ENCODE measurements at regions not wholly inside any gene's neighbourhood (a gene's known extent, or its start where the extent isn't known, plus 50 kb on each side); places are given as distances from the start of the nearest gene placed in this dataset.
"Not testable (repeated sequence)": the region's sequence is repeated elsewhere in the genome, so short reads cannot be mapped to it uniquely, and the experiment has no call there.

DNA sequence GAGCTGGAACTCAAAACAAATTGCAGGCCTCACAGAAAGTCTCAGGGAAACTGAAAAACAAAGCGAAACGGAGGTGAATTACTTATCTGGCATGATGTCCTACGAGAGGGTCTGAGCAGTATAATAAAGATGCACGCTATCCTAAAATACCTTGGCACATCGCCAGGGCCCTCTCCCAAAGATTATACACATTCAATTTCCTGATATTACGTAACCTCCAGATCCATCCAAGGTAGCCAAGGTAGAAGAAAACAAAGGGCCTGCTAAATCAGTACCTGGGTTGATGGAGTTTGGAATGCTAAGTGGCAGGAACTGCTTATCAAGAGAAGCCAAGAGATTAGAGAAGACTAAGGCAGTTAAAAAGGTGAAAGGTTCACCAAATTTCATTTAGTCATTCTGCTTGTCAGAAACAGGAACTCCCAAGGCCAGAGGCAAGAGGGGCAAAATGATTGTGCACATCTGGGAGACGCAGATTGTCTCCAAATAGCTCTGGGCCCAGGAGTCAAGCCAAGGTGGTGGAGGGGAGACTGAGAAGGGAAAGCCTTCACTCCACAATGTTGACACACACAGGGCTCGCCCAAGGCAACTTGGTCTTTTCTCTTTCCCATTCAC lies 236.8 kb upstream of the ATP5MC3 start:
- 23 to 56% (median 48%) methylated on average over 7 to 8 of the region's 8 CpGs for WGBS, 3 donors
- Histone ChIP-seq H3K9me3 (ENCODE audit: control insufficient read depth in 2 of 2, insufficient read depth in 1 of 2, low read depth in 1 of 2, low read length in 1 of 2) (no peaks in the 10 kb centered on the region), H3K27me3 (ENCODE audit: control insufficient read depth in 3 of 3, insufficient read depth in 3 of 3, low read length in 3 of 3) (no peaks in the 10 kb centered on the region), H3K36me3 (ENCODE audit: control insufficient read depth in 3 of 3, insufficient read depth in 2 of 3, low read depth in 1 of 3, low read length in 3 of 3) (no peaks in the 10 kb centered on the region), H3K27ac (ENCODE audit: low read depth in 1 of 3, low read length in 2 of 3) (no peak overlapping the region), H3K4me1 (ENCODE audit: control insufficient read depth in 3 of 3, insufficient read depth in 2 of 3, low read depth in 1 of 3, low read length in 2 of 3) (no peaks in the 10 kb centered on the region), H3K4me3 (ENCODE audit: low read depth in 1 of 3, low read length in 3 of 3) (no peak overlapping the region)
- FAIRE-seq = no peak
- DNase-seq = peak in 1 of 2 donors; percentile 21

DNA sequence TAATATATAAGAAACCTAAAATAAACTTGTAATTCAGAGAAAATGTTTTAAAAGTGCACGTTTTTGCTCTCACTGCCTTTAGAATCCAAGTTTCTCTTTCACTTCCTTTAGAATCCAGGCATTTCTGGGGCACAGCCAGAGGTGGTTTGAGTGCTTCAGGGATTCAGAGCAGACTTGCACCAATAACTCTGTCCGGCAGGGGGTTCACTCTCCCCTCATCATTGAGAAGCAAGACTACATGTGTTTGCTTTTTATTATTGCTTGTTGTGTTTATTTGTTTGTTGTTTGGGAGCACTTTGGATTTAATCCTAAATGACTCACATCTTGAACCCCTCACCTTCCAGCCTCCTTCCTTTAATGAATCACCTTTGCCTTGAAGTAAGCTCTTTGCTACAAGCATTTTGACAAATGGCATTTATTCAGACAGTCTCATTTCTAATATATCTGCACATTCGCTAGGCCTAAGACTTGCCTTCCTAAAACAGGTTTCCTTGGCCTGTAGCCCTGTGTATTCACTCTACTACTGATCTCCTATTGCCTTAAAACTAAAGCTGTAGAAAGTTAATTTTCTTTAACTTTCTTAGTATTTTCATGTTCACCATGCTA lies 233.5 kb upstream of the ATP5MC3 start:
- no peaks in the 10 kb centered on the region for H3K4me1 ChIP-seq (ENCODE audit: control insufficient read depth in 3 of 3, insufficient read depth in 2 of 3, low read depth in 1 of 3, low read length in 2 of 3)
- H3K27me3 ChIP-seq (ENCODE audit: control insufficient read depth in 3 of 3, insufficient read depth in 3 of 3, low read length in 3 of 3) = no peaks in the 10 kb centered on the region
- H3K27ac ChIP-seq (ENCODE audit: low read depth in 1 of 3, low read length in 2 of 3) = no peak overlapping the region
- no peak overlapping the region for H3K4me3 ChIP-seq (ENCODE audit: low read depth in 1 of 3, low read length in 3 of 3)
- peak; percentile 51 to 58 for DNase-seq
- no peaks in the 10 kb centered on the region for H3K9me3 ChIP-seq (ENCODE audit: control insufficient read depth in 2 of 2, insufficient read depth in 1 of 2, low read depth in 1 of 2, low read length in 1 of 2)
- no peaks in the 10 kb centered on the region for H3K36me3 ChIP-seq (ENCODE audit: control insufficient read depth in 3 of 3, insufficient read depth in 2 of 3, low read depth in 1 of 3, low read length in 3 of 3)
- FAIRE-seq = no peak
- 35 to 57% (median 56%) methylated on average over 3 of the region's 3 CpGs for WGBS, 3 donors

DNA sequence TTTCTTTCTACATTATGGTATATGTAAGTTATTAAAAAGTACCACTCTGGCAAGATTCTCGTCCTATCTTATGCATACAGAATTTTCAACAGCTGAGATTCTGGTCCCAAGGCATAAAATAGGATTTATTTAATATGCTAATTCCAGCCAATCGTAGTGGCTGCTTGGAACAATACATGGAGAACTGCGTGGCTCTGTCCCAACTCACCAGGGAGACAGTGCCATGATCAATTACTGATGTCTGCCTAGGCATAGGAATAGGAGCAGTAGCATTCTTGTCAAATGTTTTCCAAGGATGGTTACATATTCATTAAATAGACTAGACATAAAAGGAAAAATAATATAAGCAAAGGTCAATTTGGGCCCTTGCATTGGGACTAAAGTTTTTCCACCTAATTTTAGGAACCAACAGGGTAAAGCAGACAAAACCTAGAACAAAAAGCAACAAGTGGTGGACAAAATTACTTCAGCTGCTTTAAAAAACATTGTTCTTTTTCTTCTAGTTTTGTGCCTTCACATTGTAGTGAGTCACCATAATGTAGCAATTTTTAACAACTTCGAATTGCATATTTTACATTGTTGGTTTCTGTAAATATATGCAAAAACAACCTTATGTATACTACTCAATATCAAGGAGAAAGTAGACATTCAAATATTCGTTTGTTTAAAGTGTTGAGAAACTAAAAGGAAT lies 232.8 kb upstream of the ATP5MC3 start:
- FAIRE-seq (no peak), DNase-seq (no peak)
- WGBS, 3 donors = 74 to 84% (median 74%) methylated on average over 5 of the region's 5 CpGs
- Histone ChIP-seq H3K4me3 (ENCODE audit: low read depth in 1 of 3, low read length in 3 of 3) (no peak overlapping the region), H3K27me3 (ENCODE audit: control insufficient read depth in 3 of 3, insufficient read depth in 3 of 3, low read length in 3 of 3) (no peaks in the 10 kb centered on the region), H3K9me3 (ENCODE audit: control insufficient read depth in 2 of 2, insufficient read depth in 1 of 2, low read depth in 1 of 2, low read length in 1 of 2) (no peaks in the 10 kb centered on the region), H3K4me1 (ENCODE audit: control insufficient read depth in 3 of 3, insufficient read depth in 2 of 3, low read depth in 1 of 3, low read length in 2 of 3) (no peaks in the 10 kb centered on the region), H3K36me3 (ENCODE audit: control insufficient read depth in 3 of 3, insufficient read depth in 2 of 3, low read depth in 1 of 3, low read length in 3 of 3) (no peaks in the 10 kb centered on the region), H3K27ac (ENCODE audit: low read depth in 1 of 3, low read length in 2 of 3) (no peak overlapping the region)

DNA sequence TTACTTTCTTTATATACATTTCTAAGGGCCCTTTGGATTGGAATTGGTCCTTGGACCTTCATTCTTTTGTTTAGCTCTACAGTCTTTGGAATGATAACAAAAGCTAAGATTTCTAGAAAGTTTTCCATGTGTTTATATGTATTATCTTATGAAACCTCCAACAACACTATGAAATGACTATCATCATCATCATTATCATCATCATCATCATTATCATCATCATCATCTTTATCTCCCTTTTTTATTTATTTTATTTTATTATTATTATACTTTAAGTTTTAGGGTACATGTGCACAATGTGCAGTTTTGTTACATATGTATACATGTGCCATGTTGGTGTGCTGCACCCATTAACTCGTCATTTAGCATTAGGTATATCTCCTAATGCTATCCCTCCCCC lies 229.4 kb upstream of the ATP5MC3 start:
- not testable (repeated sequence) for H3K27ac ChIP-seq (ENCODE audit: low read depth in 1 of 3, low read length in 2 of 3); H3K36me3 ChIP-seq (ENCODE audit: control insufficient read depth in 3 of 3, insufficient read depth in 2 of 3, low read depth in 1 of 3, low read length in 3 of 3); DNase-seq; H3K4me3 ChIP-seq (ENCODE audit: low read depth in 1 of 3, low read length in 3 of 3); FAIRE-seq; H3K27me3 ChIP-seq (ENCODE audit: control insufficient read depth in 3 of 3, insufficient read depth in 3 of 3, low read length in 3 of 3); H3K9me3 ChIP-seq (ENCODE audit: control insufficient read depth in 2 of 2, insufficient read depth in 1 of 2, low read depth in 1 of 2, low read length in 1 of 2); H3K4me1 ChIP-seq (ENCODE audit: control insufficient read depth in 3 of 3, insufficient read depth in 2 of 3, low read depth in 1 of 3, low read length in 2 of 3)
- WGBS, 3 donors = no CpG with 5 or more reads among the region's 1 CpG

DNA sequence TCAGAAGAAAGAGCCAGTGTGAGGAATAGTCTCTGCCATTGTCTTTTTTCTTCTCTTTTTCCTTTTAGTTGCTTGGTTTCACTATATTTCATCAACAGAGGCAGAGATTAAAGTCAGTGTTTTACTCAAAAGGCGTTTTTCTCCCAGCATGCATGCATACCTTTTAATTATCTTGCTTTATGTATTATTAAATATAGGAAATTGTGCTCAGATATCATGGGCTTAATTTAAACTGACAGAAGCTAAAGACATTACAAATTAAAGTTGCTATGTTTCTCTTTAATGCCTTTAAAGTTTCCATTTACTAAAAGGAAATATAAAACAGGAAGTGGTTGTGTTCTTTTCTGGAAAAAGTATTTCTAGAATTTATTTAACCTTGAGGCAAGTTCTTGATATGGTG lies 223.3 kb upstream of the ATP5MC3 start:
- WGBS, 3 donors = 65 to 79% (median 74%) methylated on average over 1 of the region's 1 CpG
- FAIRE-seq = no peak

DNA sequence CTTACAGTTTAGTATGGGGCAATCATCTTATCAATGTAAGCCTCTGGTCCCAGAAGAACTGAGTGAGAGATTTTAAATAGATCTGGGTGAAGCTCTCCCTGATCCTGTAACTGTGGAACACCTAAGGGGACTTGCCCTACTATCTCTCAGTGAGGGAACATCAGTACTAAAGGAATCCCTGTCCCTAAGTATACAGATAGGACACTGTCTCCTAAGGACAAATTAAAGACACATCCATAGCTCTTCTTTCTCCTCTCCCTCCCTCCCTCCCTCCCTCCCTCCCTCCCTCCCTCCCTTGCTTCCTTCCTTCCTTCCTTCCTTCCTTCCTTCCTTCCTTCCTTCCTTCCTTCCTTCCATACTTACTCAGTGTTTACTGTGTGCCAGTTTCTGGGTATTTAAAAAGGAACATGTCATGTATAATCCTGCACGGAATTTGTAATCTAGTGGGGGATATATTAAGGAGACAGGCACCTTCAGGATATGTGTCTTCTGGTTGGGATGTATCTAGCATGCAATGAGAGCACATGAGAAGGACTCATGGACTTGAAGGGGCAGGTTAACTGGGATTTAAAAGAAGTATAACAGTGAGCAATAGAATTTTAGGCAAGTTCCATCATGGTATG lies 222.2 kb upstream of the ATP5MC3 start:
- Histone ChIP-seq H3K27me3 (ENCODE audit: control insufficient read depth in 3 of 3, insufficient read depth in 3 of 3, low read length in 3 of 3) (peaks cover 0 to 2% (median 0%) of the 10 kb centered on the region in 3 donors), H3K9me3 (ENCODE audit: control insufficient read depth in 2 of 2, insufficient read depth in 1 of 2, low read depth in 1 of 2, low read length in 1 of 2) (no peaks in the 10 kb centered on the region), H3K36me3 (ENCODE audit: control insufficient read depth in 3 of 3, insufficient read depth in 2 of 3, low read depth in 1 of 3, low read length in 3 of 3) (no peaks in the 10 kb centered on the region), H3K4me3 (ENCODE audit: low read depth in 1 of 3, low read length in 3 of 3) (no peak overlapping the region), H3K4me1 (ENCODE audit: control insufficient read depth in 3 of 3, insufficient read depth in 2 of 3, low read depth in 1 of 3, low read length in 2 of 3) (no peaks in the 10 kb centered on the region), H3K27ac (ENCODE audit: low read depth in 1 of 3, low read length in 2 of 3) (no peak overlapping the region)
- DNase-seq (no peak), FAIRE-seq (no peak)
- whole genome bisulfite sequencing, 3 donors = 77 to 100% (median 97%) methylated on average over 1 of the region's 1 CpG

More for the DNA sequence above, 223.3 kb upstream of the ATP5MC3 start:
- Histone ChIP-seq H3K36me3 (ENCODE audit: control insufficient read depth in 3 of 3, insufficient read depth in 2 of 3, low read depth in 1 of 3, low read length in 3 of 3) (no peaks in the 10 kb centered on the region), H3K27ac (ENCODE audit: low read depth in 1 of 3, low read length in 2 of 3) (no peak overlapping the region), H3K4me1 (ENCODE audit: control insufficient read depth in 3 of 3, insufficient read depth in 2 of 3, low read depth in 1 of 3, low read length in 2 of 3) (no peaks in the 10 kb centered on the region), H3K27me3 (ENCODE audit: control insufficient read depth in 3 of 3, insufficient read depth in 3 of 3, low read length in 3 of 3) (peaks cover 0 to 2% (median 0%) of the 10 kb centered on the region in 3 donors), H3K4me3 (ENCODE audit: low read depth in 1 of 3, low read length in 3 of 3) (no peak overlapping the region), H3K9me3 (ENCODE audit: control insufficient read depth in 2 of 2, insufficient read depth in 1 of 2, low read depth in 1 of 2, low read length in 1 of 2) (no peaks in the 10 kb centered on the region)
- DNase-seq = no peak

DNA sequence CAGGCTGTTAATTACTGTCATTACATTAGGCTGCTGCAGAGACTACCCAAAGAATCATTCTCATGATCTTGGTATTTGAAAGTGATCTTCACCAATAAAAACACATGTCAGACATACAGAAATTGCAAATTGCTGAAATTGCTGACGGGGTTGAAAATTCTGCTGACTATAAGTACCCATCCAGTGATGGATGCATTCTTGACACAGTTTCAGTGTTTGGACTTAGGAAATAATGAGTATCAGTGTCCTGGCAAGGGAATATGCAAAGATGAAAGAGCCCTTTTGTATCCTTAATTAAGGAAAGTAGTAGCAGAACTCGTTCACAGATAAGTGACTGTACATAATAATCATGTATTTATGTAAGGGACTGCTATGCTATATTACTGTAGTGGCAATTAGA lies 221.1 kb upstream of the ATP5MC3 start:
- no peak for FAIRE-seq

DNA sequence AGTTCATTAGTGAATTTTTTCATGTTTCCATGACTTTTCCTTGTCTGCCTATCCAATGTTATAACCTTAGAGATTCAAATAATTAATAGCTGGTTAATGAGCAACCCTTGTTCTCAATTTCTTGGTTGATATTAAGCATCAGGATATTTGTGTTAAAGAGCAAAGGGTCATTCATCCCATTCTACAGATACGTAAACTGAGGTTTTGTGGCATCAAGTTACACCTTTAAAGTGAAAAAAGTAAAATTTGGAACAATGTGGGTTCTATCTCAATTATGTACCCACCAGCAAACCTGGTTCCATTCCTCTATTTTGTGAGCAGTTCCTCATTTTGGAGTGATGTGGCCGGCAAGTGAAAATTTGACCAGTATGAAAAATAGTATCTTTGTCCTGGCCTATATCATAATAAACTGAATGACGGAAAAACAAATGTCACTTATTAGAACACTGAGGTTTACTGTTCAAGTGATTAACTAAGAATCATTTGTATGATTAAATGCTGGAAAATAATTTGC lies 220.5 kb upstream of the ATP5MC3 start:
- H3K36me3 ChIP-seq (ENCODE audit: control insufficient read depth in 3 of 3, insufficient read depth in 2 of 3, low read depth in 1 of 3, low read length in 3 of 3) = no peaks in the 10 kb centered on the region
- FAIRE-seq = no peak
- H3K4me3 ChIP-seq (ENCODE audit: low read depth in 1 of 3, low read length in 3 of 3) = no peak overlapping the region
- WGBS, 3 donors = 86 to 93% (median 91%) methylated on average over 3 of the region's 3 CpGs
- DNase-seq = no peak
- no peaks in the 10 kb centered on the region for H3K9me3 ChIP-seq (ENCODE audit: control insufficient read depth in 2 of 2, insufficient read depth in 1 of 2, low read depth in 1 of 2, low read length in 1 of 2)
- no peak overlapping the region for H3K27ac ChIP-seq (ENCODE audit: low read depth in 1 of 3, low read length in 2 of 3)
- H3K27me3 ChIP-seq (ENCODE audit: control insufficient read depth in 3 of 3, insufficient read depth in 3 of 3, low read length in 3 of 3) = peaks cover 0 to 2% (median 0%) of the 10 kb centered on the region in 3 donors
- no peaks in the 10 kb centered on the region for H3K4me1 ChIP-seq (ENCODE audit: control insufficient read depth in 3 of 3, insufficient read depth in 2 of 3, low read depth in 1 of 3, low read length in 2 of 3)

More for the DNA sequence above, 221.1 kb upstream of the ATP5MC3 start:
- H3K4me3 ChIP-seq (ENCODE audit: low read depth in 1 of 3, low read length in 3 of 3) = no peak overlapping the region
- H3K27ac ChIP-seq (ENCODE audit: low read depth in 1 of 3, low read length in 2 of 3) = no peak overlapping the region
- peaks cover 0 to 2% (median 0%) of the 10 kb centered on the region in 3 donors for H3K27me3 ChIP-seq (ENCODE audit: control insufficient read depth in 3 of 3, insufficient read depth in 3 of 3, low read length in 3 of 3)
- DNase-seq = no peak
- H3K36me3 ChIP-seq (ENCODE audit: control insufficient read depth in 3 of 3, insufficient read depth in 2 of 3, low read depth in 1 of 3, low read length in 3 of 3) = no peaks in the 10 kb centered on the region
- no peaks in the 10 kb centered on the region for H3K9me3 ChIP-seq (ENCODE audit: control insufficient read depth in 2 of 2, insufficient read depth in 1 of 2, low read depth in 1 of 2, low read length in 1 of 2)
- no peaks in the 10 kb centered on the region for H3K4me1 ChIP-seq (ENCODE audit: control insufficient read depth in 3 of 3, insufficient read depth in 2 of 3, low read depth in 1 of 3, low read length in 2 of 3)
- WGBS, 3 donors = 38 to 47% (median 46%) methylated on average over 2 of the region's 2 CpGs

Data from small intestine (tissue), 7 donors.